HEK293T (cell line): ENCODE measurements at regions not wholly inside any gene's neighbourhood (a gene's known extent, or its start where the extent isn't known, plus 50 kb on each side); places are given as distances from the start of the nearest gene placed in this dataset.

Source experiments
- ARNT ChIP-seq: fragments of 450-650 bp; IDR thresholded peaks from 2 replicates; pipeline ENCODE4 v1.6.1; 2017; ENCODE audit warnings: mild to moderate bottlenecking
- BHLHE40 ChIP-seq: fragments of 450-650 bp; IDR thresholded peaks from 2 replicates; pipeline ENCODE4 v1.6.1; 2016; ENCODE audit warnings: mild to moderate bottlenecking, moderate library complexity, borderline replicate concordance
- CTBP1 ChIP-seq: fragments of 450-650 bp; IDR thresholded peaks from 2 replicates; pipeline ENCODE4 v1.6.1; 2016; ENCODE audit warnings: borderline replicate concordance
- ELF4 ChIP-seq: fragments of 450-650 bp; IDR thresholded peaks from 2 replicates; pipeline ENCODE4 v1.6.1; 2017; ENCODE audit warnings: antibody characterized with exemption
- FOXA1 ChIP-seq: fragments of 450-650 bp; IDR thresholded peaks from 2 replicates; pipeline ENCODE4 v1.6.1; 2016; ENCODE audit warnings: mild to moderate bottlenecking
- FOXM1 ChIP-seq: fragments of 450-650 bp; IDR thresholded peaks from 2 replicates; pipeline ENCODE4 v1.6.1; 2017; ENCODE audit warnings: mild to moderate bottlenecking, borderline replicate concordance
- HDGF ChIP-seq: fragments of 450-650 bp; IDR thresholded peaks from 2 replicates; pipeline ENCODE4 v1.6.1; 2017; ENCODE audit warnings: antibody characterized with exemption, borderline replicate concordance
- L3MBTL2 ChIP-seq: fragments of 450-650 bp; conservative IDR thresholded peaks from 2 replicates; pipeline ENCODE4 v1.6.1; 2016; ENCODE audit warnings: mild to moderate bottlenecking
- LEF1 ChIP-seq: fragments of 450-650 bp; IDR thresholded peaks from 2 replicates; pipeline ENCODE4 v1.6.1; 2017; ENCODE audit warnings: mild to moderate bottlenecking, borderline replicate concordance
- PKNOX1 ChIP-seq: fragments of 450-650 bp; IDR thresholded peaks from 2 replicates; pipeline ENCODE4 v1.6.1; 2016
- SP1 ChIP-seq: fragments of 450-650 bp; IDR thresholded peaks from 2 replicates; pipeline ENCODE4 v1.6.1; 2017
- SUZ12 ChIP-seq: fragments of 450-650 bp; IDR thresholded peaks from 2 replicates; pipeline ENCODE4 v1.6.1; 2016; ENCODE audit warnings: mild to moderate bottlenecking

DNA sequence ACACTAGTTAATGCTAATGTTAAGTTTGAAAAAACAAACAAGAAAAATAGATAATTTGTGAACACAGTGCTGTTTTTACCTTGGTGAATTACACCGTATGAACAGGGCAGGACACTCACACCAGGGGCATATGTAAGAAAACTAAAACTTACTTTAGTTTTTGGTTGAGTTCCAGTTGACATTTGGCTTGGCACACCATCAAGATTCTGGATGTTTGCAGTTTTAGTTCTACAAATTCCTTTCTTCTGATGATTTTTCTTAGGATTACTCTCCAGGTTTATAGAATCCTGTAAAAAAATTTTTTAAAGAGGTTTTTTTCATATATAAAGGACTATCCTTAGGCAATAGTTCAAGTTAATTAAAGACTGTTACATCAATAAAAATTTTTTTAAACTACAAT, 238.5 kb upstream of the STARD13 start:
- TF ChIP-seq ARNT (no peak), SUZ12 (no peak), ELF4 (no peak), LEF1 (no peak), PKNOX1 (no peak), HDGF (no peak), BHLHE40 (no peak), CTBP1 (no peak), SP1 (no peak), L3MBTL2 (no peak), FOXA1 (no peak), FOXM1 (no peak)
